ENCODE measurements at regions not wholly inside any gene's neighbourhood (a gene's known extent, or its start where the extent isn't known, plus 50 kb on each side); places are given as distances from the start of the nearest gene placed in this dataset.

DNA sequence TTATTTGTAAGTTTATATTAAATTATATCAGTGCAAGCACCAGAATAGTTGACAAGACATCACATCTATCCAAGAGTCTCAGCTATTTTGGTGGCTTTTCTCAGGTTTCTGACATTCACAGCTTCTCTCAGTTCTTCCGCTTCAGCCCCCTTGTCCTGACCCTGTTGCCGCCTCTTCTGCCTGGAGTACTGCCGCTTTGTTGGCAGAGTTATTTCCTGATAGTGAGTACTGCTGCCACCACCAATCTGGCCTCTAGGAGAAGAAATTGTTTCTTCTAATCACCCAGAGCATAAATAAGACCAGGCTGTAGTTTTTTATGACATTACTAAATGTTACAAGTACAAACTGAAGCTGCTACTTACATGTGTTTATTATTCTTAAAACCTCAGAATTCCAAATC is 470.1 kb downstream of the NSUN3 start:
- TF ChIP-seq, protein P1, sequence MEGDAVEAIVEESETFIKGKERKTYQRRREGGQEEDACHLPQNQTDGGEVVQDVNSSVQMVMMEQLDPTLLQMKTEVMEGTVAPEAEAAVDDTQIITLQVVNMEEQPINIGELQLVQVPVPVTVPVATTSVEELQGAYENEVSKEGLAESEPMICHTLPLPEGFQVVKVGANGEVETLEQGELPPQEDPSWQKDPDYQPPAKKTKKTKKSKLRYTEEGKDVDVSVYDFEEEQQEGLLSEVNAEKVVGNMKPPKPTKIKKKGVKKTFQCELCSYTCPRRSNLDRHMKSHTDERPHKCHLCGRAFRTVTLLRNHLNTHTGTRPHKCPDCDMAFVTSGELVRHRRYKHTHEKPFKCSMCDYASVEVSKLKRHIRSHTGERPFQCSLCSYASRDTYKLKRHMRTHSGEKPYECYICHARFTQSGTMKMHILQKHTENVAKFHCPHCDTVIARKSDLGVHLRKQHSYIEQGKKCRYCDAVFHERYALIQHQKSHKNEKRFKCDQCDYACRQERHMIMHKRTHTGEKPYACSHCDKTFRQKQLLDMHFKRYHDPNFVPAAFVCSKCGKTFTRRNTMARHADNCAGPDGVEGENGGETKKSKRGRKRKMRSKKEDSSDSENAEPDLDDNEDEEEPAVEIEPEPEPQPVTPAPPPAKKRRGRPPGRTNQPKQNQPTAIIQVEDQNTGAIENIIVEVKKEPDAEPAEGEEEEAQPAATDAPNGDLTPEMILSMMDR (conservative IDR thresholded peaks at IDR 0.05): no peak
- TF ChIP-seq ZFX (IDR thresholded peaks at IDR 0.05): no peak

Data from C4-2B (cell line).